DOHH2 (cell line): ENCODE measurements at regions not wholly inside any gene's neighbourhood (a gene's known extent, or its start where the extent isn't known, plus 50 kb on each side); places are given as distances from the start of the nearest gene placed in this dataset.

Experiments used
- EZH2phosphoT487 ChIP-seq: fragments of 200-600 bp; sonication (generic); IDR thresholded peaks from 2 replicates; pipeline ENCODE4 v1.6.1; 2017; ENCODE audit warnings: borderline replicate concordance, mild to moderate bottlenecking, antibody characterized with exemption, low read length, moderate library complexity, mixed read lengths
- TF ChIP-seq, protein P1 (sequence below): fragments of 200-600 bp; sonication (generic); IDR thresholded peaks from one replicate; pipeline ENCODE4 v1.5.1; 2014; ENCODE audit warnings: antibody characterized with exemption, mild to moderate bottlenecking, low read depth, low read length; ENCODE audit not compliant: poor library complexity, severe bottlenecking

DNA sequence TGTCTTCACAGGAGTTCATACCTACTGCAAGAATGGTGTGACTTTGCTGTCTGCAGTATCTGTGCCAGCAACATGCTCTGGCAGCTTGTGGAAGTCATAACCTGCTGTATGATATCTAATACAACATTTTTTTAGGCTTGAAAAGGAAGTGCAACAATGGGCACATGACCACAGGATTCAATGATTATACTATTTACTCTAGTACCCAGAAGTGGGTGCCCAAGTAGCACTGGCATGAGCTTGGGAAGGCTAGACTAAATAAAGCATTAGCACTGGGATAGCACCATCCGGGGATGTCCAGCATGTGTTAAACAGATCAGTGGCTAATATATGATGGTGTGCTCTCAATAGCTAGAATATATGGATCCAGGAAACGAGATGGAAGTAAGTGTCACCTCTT, 98.6 kb upstream of the PDE4B start:
- TF ChIP-seq, protein P1, sequence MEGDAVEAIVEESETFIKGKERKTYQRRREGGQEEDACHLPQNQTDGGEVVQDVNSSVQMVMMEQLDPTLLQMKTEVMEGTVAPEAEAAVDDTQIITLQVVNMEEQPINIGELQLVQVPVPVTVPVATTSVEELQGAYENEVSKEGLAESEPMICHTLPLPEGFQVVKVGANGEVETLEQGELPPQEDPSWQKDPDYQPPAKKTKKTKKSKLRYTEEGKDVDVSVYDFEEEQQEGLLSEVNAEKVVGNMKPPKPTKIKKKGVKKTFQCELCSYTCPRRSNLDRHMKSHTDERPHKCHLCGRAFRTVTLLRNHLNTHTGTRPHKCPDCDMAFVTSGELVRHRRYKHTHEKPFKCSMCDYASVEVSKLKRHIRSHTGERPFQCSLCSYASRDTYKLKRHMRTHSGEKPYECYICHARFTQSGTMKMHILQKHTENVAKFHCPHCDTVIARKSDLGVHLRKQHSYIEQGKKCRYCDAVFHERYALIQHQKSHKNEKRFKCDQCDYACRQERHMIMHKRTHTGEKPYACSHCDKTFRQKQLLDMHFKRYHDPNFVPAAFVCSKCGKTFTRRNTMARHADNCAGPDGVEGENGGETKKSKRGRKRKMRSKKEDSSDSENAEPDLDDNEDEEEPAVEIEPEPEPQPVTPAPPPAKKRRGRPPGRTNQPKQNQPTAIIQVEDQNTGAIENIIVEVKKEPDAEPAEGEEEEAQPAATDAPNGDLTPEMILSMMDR, result no peak
- TF ChIP-seq EZH2phosphoT487, result no peak
